HAP-1 (cell line): ENCODE measurements at regions not wholly inside any gene's neighbourhood (a gene's known extent, or its start where the extent isn't known, plus 50 kb on each side); places are given as distances from the start of the nearest gene placed in this dataset.

ENCODE experiments used
- DNase-seq, 2 experiments: peaks; one replicate each; pipeline ENCODE4 v3.0.0-alpha.2; 2016 to 2020; ENCODE audit warnings: low spot score in 2 of 2
- H3K27me3 ChIP-seq: fragments of 250-450 bp; sonication (Bioruptor Pico); 2 replicates; pipeline ENCODE4 v1.5.1; 2020; ENCODE audit warnings: low read depth, mild to moderate bottlenecking, moderate library complexity
- H3K36me3 ChIP-seq: fragments of 250-450 bp; sonication (Bioruptor Pico); replicated peaks from 2 replicates; pipeline ENCODE4 v1.5.1; 2020; ENCODE audit warnings: mild to moderate bottlenecking
- H3K4me1 ChIP-seq: fragments of 250-450 bp; sonication (Bioruptor Pico); 2 replicates; pipeline ENCODE4 v1.5.1; 2020; ENCODE audit warnings: mild to moderate bottlenecking
- H3K4me3 ChIP-seq: fragments of 250-450 bp; sonication (Bioruptor Pico); 2 replicates; pipeline ENCODE4 v1.5.1; 2020; ENCODE audit warnings: mild to moderate bottlenecking, moderate library complexity
- H3K9me3 ChIP-seq: fragments of 250-450 bp; sonication (Bioruptor Pico); 2 replicates; pipeline ENCODE4 v1.5.1; 2020; ENCODE audit warnings: mild to moderate bottlenecking, moderate library complexity
- in situ Hi-C: fragments of 300-500 bp; cut with MboI; formaldehyde crosslinking; loops from 3 replicates; pipeline ENCODE4 v1.14.3; 2020; ENCODE audit warnings: low sequenced_read_pairs, inconsistent platforms, mixed read lengths

GRCh38 chr6:112725541-112726085, 378.5 kb downstream of the RFPL4B start:
- Histone ChIP-seq H3K4me3 (no peak overlapping the region), H3K27me3 (no peaks in the 10 kb centered on the region), H3K9me3 (no peaks in the 10 kb centered on the region), H3K4me1 (no peaks in the 10 kb centered on the region), H3K36me3 (no peaks in the 10 kb centered on the region)
- in situ Hi-C loops: no loop called here
- DNase-seq: no peak

- in situ Hi-C loops: no loop called here
- DNase-seq: no peak
Measured at GRCh38 chr6:112735129-112735528, 388.0 kb downstream of the RFPL4B start.

GRCh38 chr6:112739766-112740165, 392.6 kb downstream of the RFPL4B start:
- in situ Hi-C loops: no loop called here
- Histone ChIP-seq H3K27me3 (no peaks in the 10 kb centered on the region), H3K4me3 (no peak overlapping the region), H3K4me1 (peaks cover 5% of the 10 kb centered on the region; the same call in 1 of the 2 replicates), H3K9me3 (no peaks in the 10 kb centered on the region), H3K36me3 (no peaks in the 10 kb centered on the region)
- DNase-seq: no peak

More at GRCh38 chr6:112735129-112735528, 388.0 kb downstream of the RFPL4B start:
- Histone ChIP-seq H3K4me3 (no peak overlapping the region), H3K9me3 (no peaks in the 10 kb centered on the region), H3K27me3 (no peaks in the 10 kb centered on the region), H3K36me3 (no peaks in the 10 kb centered on the region), H3K4me1 (no peaks in the 10 kb centered on the region)

- peak; percentile 36 to 73 for DNase-seq
- no peak overlapping the region for H3K4me3 ChIP-seq
- in situ Hi-C loops: no loop called here
- H3K36me3 ChIP-seq: no peaks in the 10 kb centered on the region
- no peaks in the 10 kb centered on the region for H3K27me3 ChIP-seq
- H3K4me1 ChIP-seq: peaks cover 5% of the 10 kb centered on the region; the same call in 1 of the 2 replicates
- no peaks in the 10 kb centered on the region for H3K9me3 ChIP-seq
Measured at GRCh38 chr6:112743323-112743722, 396.2 kb downstream of the RFPL4B start.

GRCh38 chr6:112744827-112745226, 397.7 kb downstream of the RFPL4B start:
- H3K27me3 ChIP-seq: no peaks in the 10 kb centered on the region
- H3K9me3 ChIP-seq: no peaks in the 10 kb centered on the region
- no peaks in the 10 kb centered on the region for H3K36me3 ChIP-seq
- in situ Hi-C loops: no loop called here
- H3K4me1 ChIP-seq: peaks cover 5% of the 10 kb centered on the region; the same call in 1 of the 2 replicates
- DNase-seq: no peak
- H3K4me3 ChIP-seq: no peak overlapping the region

GRCh38 chr6:112745765-112746164, 398.6 kb downstream of the RFPL4B start:
- in situ Hi-C loops: no loop called here
- Histone ChIP-seq H3K4me1 (peaks cover 5% of the 10 kb centered on the region; the same call in 1 of the 2 replicates), H3K36me3 (no peaks in the 10 kb centered on the region), H3K9me3 (no peaks in the 10 kb centered on the region), H3K4me3 (no peak overlapping the region), H3K27me3 (no peaks in the 10 kb centered on the region)
- DNase-seq: no peak

GRCh38 chr6:112749673-112750072, 402.5 kb downstream of the RFPL4B start:
- DNase-seq: no peak
- Histone ChIP-seq H3K4me1 (no peaks in the 10 kb centered on the region), H3K27me3 (peaks cover 3% of the 10 kb centered on the region; the same call in 1 of the 2 replicates), H3K4me3 (no peak overlapping the region), H3K36me3 (no peaks in the 10 kb centered on the region), H3K9me3 (no peaks in the 10 kb centered on the region)
- in situ Hi-C loops: no loop called here

- no peak for DNase-seq
- no peaks in the 10 kb centered on the region for H3K36me3 ChIP-seq
- H3K4me3 ChIP-seq: no peak overlapping the region
- no peaks in the 10 kb centered on the region for H3K4me1 ChIP-seq
- in situ Hi-C loops: no loop called here
- peaks cover 3% of the 10 kb centered on the region; the same call in 1 of the 2 replicates for H3K27me3 ChIP-seq
- no peaks in the 10 kb centered on the region for H3K9me3 ChIP-seq
Measured at GRCh38 chr6:112752305-112752704, 405.2 kb downstream of the RFPL4B start.

- in situ Hi-C loops: no loop called here
Measured at GRCh38 chr6:112752791-112753190, 405.7 kb downstream of the RFPL4B start.

GRCh38 chr6:112760831-112761230, 413.7 kb downstream of the RFPL4B start:
- in situ Hi-C loops: no loop called here
- no peaks in the 10 kb centered on the region for H3K4me1 ChIP-seq
- no peak overlapping the region for H3K4me3 ChIP-seq
- no peaks in the 10 kb centered on the region for H3K9me3 ChIP-seq
- H3K36me3 ChIP-seq: no peaks in the 10 kb centered on the region
- H3K27me3 ChIP-seq: no peaks in the 10 kb centered on the region
- no peak for DNase-seq

More at GRCh38 chr6:112752791-112753190, 405.7 kb downstream of the RFPL4B start:
- no peak for DNase-seq
- peaks cover 3% of the 10 kb centered on the region; the same call in 1 of the 2 replicates for H3K27me3 ChIP-seq
- H3K9me3 ChIP-seq: no peaks in the 10 kb centered on the region
- no peaks in the 10 kb centered on the region for H3K36me3 ChIP-seq
- H3K4me3 ChIP-seq: no peak overlapping the region
- H3K4me1 ChIP-seq: no peaks in the 10 kb centered on the region

- no peaks in the 10 kb centered on the region for H3K9me3 ChIP-seq
- no peak overlapping the region for H3K4me3 ChIP-seq
- no peaks in the 10 kb centered on the region for H3K36me3 ChIP-seq
- no peaks in the 10 kb centered on the region for H3K27me3 ChIP-seq
- no peaks in the 10 kb centered on the region for H3K4me1 ChIP-seq
- no peak for DNase-seq
- in situ Hi-C loops: no loop called here
Measured at GRCh38 chr6:112761740-112762139, 414.6 kb downstream of the RFPL4B start.

GRCh38 chr6:112764377-112764776, 417.2 kb downstream of the RFPL4B start:
- no peaks in the 10 kb centered on the region for H3K9me3 ChIP-seq
- H3K4me1 ChIP-seq: no peaks in the 10 kb centered on the region
- in situ Hi-C loops: no loop called here
- H3K4me3 ChIP-seq: no peak overlapping the region
- DNase-seq: no peak
- no peaks in the 10 kb centered on the region for H3K36me3 ChIP-seq
- H3K27me3 ChIP-seq: no peaks in the 10 kb centered on the region

GRCh38 chr6:112770308-112770707, 423.2 kb downstream of the RFPL4B start:
- Histone ChIP-seq H3K27me3 (no peaks in the 10 kb centered on the region), H3K36me3 (no peaks in the 10 kb centered on the region), H3K9me3 (no peaks in the 10 kb centered on the region), H3K4me3 (no peak overlapping the region), H3K4me1 (no peaks in the 10 kb centered on the region)
- in situ Hi-C loops: no loop called here
- no peak for DNase-seq

GRCh38 chr6:112773187-112773586, 426.1 kb downstream of the RFPL4B start:
- no peak for DNase-seq
- Histone ChIP-seq H3K36me3 (no peaks in the 10 kb centered on the region), H3K4me3 (no peak overlapping the region), H3K9me3 (no peaks in the 10 kb centered on the region), H3K4me1 (no peaks in the 10 kb centered on the region), H3K27me3 (no peaks in the 10 kb centered on the region)
- in situ Hi-C loops: no loop called here

GRCh38 chr6:112774319-112774718, 427.2 kb downstream of the RFPL4B start:
- Histone ChIP-seq H3K4me1 (no peaks in the 10 kb centered on the region), H3K27me3 (no peaks in the 10 kb centered on the region), H3K9me3 (no peaks in the 10 kb centered on the region), H3K36me3 (no peaks in the 10 kb centered on the region), H3K4me3 (no peak overlapping the region)
- in situ Hi-C loops: no loop called here
- no peak for DNase-seq
